ENCODE measurements at regions not wholly inside any gene's neighbourhood (a gene's known extent, or its start where the extent isn't known, plus 50 kb on each side); places are given as distances from the start of the nearest gene placed in this dataset.

DNA sequence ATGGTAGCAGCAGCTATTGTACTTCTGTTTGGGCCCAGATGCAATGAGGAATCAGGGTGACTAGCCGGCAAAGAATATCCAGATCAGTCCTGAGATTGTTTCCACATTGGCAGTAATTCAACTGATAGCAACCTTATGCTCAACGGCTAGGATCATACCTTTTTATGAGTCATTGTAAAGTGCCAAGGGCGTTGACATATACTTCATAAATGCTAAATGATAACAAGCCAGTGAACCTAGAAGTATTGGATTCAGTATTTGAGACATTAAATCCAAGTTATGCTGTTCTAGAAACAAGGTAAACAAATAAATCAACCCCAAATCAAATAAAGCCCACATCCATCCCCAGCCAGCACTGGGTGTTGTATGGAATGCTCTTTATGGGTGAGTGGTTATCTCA, 207.1 kb upstream of the ZFHX3 start:
- no peak overlapping the region for H3K4me2 ChIP-seq (ENCODE audit: extremely low read depth, insufficient read depth, low read length)
- no peaks in the 10 kb centered on the region for H3K4me1 ChIP-seq (ENCODE audit: control insufficient read depth, extremely low read depth, insufficient read depth, low read length)
- DNase-seq (ENCODE audit: low read depth in 2 of 2), result no peak
- TF ChIP-seq CTCF (conservative IDR thresholded peaks at IDR 0.05 in 1 of 2, IDR thresholded peaks at IDR 0.05 in 1 of 2; ENCODE audit: low read depth in 1 of 2, low read length in 2 of 2), result no peak
- no peak for TF ChIP-seq EZH2 (IDR thresholded peaks at IDR 0.05; ENCODE audit: low read length, missing control alignments)
- H3K27ac ChIP-seq (ENCODE audit: insufficient read depth, low read length), result no peak overlapping the region
- H2AFZ ChIP-seq (ENCODE audit: low read length), result no peak overlapping the region
- H3K9me3 ChIP-seq (ENCODE audit: control insufficient read depth, insufficient read depth, low read depth, low read length), result no peaks in the 10 kb centered on the region
- no peaks in the 10 kb centered on the region for H3K27me3 ChIP-seq (ENCODE audit: control insufficient read depth, insufficient read depth, low read length)
- no peaks in the 10 kb centered on the region for H3K79me2 ChIP-seq (ENCODE audit: control insufficient read depth, insufficient read depth, low read length)
- no peaks in the 10 kb centered on the region for H4K20me1 ChIP-seq (ENCODE audit: control insufficient read depth, extremely low read depth, insufficient read depth, low read length)
- H3K4me3 ChIP-seq (replicated peaks in 1 of 4; ENCODE audit: control extremely low read depth in 1 of 4, insufficient read depth in 1 of 4, low read depth in 3 of 4, low read length in 4 of 4), result no peak overlapping the region
- H3K36me3 ChIP-seq (ENCODE audit: control insufficient read depth, insufficient read depth, low read length), result no peaks in the 10 kb centered on the region
- no peak overlapping the region for H3K9ac ChIP-seq (ENCODE audit: insufficient read depth, low read length)

- H3K27me3 ChIP-seq (ENCODE audit: control insufficient read depth, insufficient read depth, low read length), result no peaks in the 10 kb centered on the region
- H3K9ac ChIP-seq (ENCODE audit: insufficient read depth, low read length), result no peak overlapping the region
- no peaks in the 10 kb centered on the region for H3K79me2 ChIP-seq (ENCODE audit: control insufficient read depth, insufficient read depth, low read length)
- H2AFZ ChIP-seq (ENCODE audit: low read length), result no peak overlapping the region
- H3K4me1 ChIP-seq (ENCODE audit: control insufficient read depth, extremely low read depth, insufficient read depth, low read length), result no peaks in the 10 kb centered on the region
- no peak overlapping the region for H3K27ac ChIP-seq (ENCODE audit: insufficient read depth, low read length)
- no peaks in the 10 kb centered on the region for H3K36me3 ChIP-seq (ENCODE audit: control insufficient read depth, insufficient read depth, low read length)
- no peaks in the 10 kb centered on the region for H3K9me3 ChIP-seq (ENCODE audit: control insufficient read depth, insufficient read depth, low read depth, low read length)
- no peak for DNase-seq (ENCODE audit: low read depth in 2 of 2)
- H3K4me3 ChIP-seq (replicated peaks in 1 of 4; ENCODE audit: control extremely low read depth in 1 of 4, insufficient read depth in 1 of 4, low read depth in 3 of 4, low read length in 4 of 4), result no peak overlapping the region
- H3K4me2 ChIP-seq (ENCODE audit: extremely low read depth, insufficient read depth, low read length), result no peak overlapping the region
- no peaks in the 10 kb centered on the region for H4K20me1 ChIP-seq (ENCODE audit: control insufficient read depth, extremely low read depth, insufficient read depth, low read length)
- TF ChIP-seq CTCF (conservative IDR thresholded peaks at IDR 0.05 in 1 of 2, IDR thresholded peaks at IDR 0.05 in 1 of 2; ENCODE audit: low read depth in 1 of 2, low read length in 2 of 2), result no peak
- no peak for TF ChIP-seq EZH2 (IDR thresholded peaks at IDR 0.05; ENCODE audit: low read length, missing control alignments)
Observed at GRCh38 chr16:73253922-73254480, 206.1 kb upstream of the ZFHX3 start.

DNA sequence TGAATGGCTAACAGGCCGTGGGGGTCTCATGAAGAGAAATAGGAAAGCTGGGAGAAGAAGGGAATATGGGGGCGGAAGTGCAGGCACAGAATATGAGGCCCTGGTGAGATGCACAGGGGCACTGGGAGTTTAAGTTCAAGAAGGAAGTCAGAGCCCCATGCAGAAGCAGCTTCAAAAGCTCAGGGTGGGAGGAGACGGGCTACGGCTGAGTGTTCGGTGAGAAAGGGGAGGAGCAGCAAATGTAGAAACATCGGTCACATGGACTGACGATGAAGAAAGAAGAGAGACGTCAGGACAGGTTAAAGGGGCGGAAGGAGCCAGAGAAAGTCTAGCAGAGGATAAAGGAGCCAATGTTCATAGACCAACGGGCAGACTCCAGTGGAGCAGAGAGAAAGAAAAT, 204.5 kb upstream of the ZFHX3 start:
- Histone ChIP-seq H3K27ac (ENCODE audit: insufficient read depth, low read length) (no peak overlapping the region), H3K4me1 (ENCODE audit: control insufficient read depth, extremely low read depth, insufficient read depth, low read length) (no peaks in the 10 kb centered on the region), H3K79me2 (ENCODE audit: control insufficient read depth, insufficient read depth, low read length) (no peaks in the 10 kb centered on the region), H3K4me2 (ENCODE audit: extremely low read depth, insufficient read depth, low read length) (no peak overlapping the region), H4K20me1 (ENCODE audit: control insufficient read depth, extremely low read depth, insufficient read depth, low read length) (no peaks in the 10 kb centered on the region), H3K9ac (ENCODE audit: insufficient read depth, low read length) (no peak overlapping the region), H2AFZ (ENCODE audit: low read length) (no peak overlapping the region), H3K36me3 (ENCODE audit: control insufficient read depth, insufficient read depth, low read length) (no peaks in the 10 kb centered on the region), H3K9me3 (ENCODE audit: control insufficient read depth, insufficient read depth, low read depth, low read length) (no peaks in the 10 kb centered on the region), H3K4me3 (replicated peaks in 1 of 4; ENCODE audit: control extremely low read depth in 1 of 4, insufficient read depth in 1 of 4, low read depth in 3 of 4, low read length in 4 of 4) (no peak overlapping the region), H3K27me3 (ENCODE audit: control insufficient read depth, insufficient read depth, low read length) (no peaks in the 10 kb centered on the region)
- TF ChIP-seq EZH2 (IDR thresholded peaks at IDR 0.05; ENCODE audit: low read length, missing control alignments) (no peak), CTCF (conservative IDR thresholded peaks at IDR 0.05 in 1 of 2, IDR thresholded peaks at IDR 0.05 in 1 of 2; ENCODE audit: low read depth in 1 of 2, low read length in 2 of 2) (no peak)
- DNase-seq (ENCODE audit: low read depth in 2 of 2), result no peak

Measured in fibroblast of lung (primary cell).